HEK293 (cell line): ENCODE measurements at regions not wholly inside any gene's neighbourhood (a gene's known extent, or its start where the extent isn't known, plus 50 kb on each side); places are given as distances from the start of the nearest gene placed in this dataset.

ENCODE experiments used
- CTCF ChIA-PET: fragments of 350-600 bp; formaldehyde crosslinking; extraction: SDS; loops from one replicate; lab custom pipeline; 2021; ENCODE audit warnings: antibody characterized with exemption; lab: Yijun Ruan, JAX
- POLR2A ChIA-PET: fragments of 300-600 bp; formaldehyde crosslinking; extraction: SDS; loops from one replicate; lab custom pipeline; 2020; ENCODE audit warnings: antibody characterized with exemption, inconsistent platforms; lab: Yijun Ruan, JAX
- H3K27ac ChIP-seq: fragments of 200-500 bp; sonication (Bioruptor generic); 2 replicates; pipeline ENCODE4 v1.5.1; 2014; ENCODE audit warnings: low read depth, low read length, control low read depth, inconsistent platforms; ENCODE audit errors: extremely low read depth
- H3K36me3 ChIP-seq, 2 experiments: fragments of 200-500 bp in 1 of 2; sonication (Bioruptor generic) in 1 of 2; 1 replicate in 1 of 2; 2 replicates in 1 of 2; pipeline ENCODE4 v1.5.1; 2014 to 2017; ENCODE audit warnings: inconsistent platforms in 2 of 2, low read length in 2 of 2; ENCODE audit not compliant: control insufficient read depth in 2 of 2, insufficient read depth in 1 of 2
- H3K4me1 ChIP-seq: fragments of 200-500 bp; sonication (Bioruptor generic); 2 replicates; pipeline ENCODE4 v1.5.1; 2014; ENCODE audit warnings: mild to moderate bottlenecking, low read length, inconsistent platforms; ENCODE audit not compliant: control insufficient read depth, insufficient read depth
- H3K4me3 ChIP-seq: 2 replicates; pipeline ENCODE4 v1.5.1; 2011; ENCODE audit warnings: low read depth, mild to moderate bottlenecking, control low read depth, low read length, moderate library complexity
- H3K9me3 ChIP-seq: fragments of 200-500 bp; sonication (Bioruptor generic); 2 replicates; pipeline ENCODE4 v1.5.1; 2014; ENCODE audit warnings: low read depth, low read length, inconsistent platforms; ENCODE audit not compliant: control insufficient read depth, insufficient read depth
- BCL11A ChIP-seq: fragments of 450-650 bp; formaldehyde crosslinking; IDR thresholded peaks from 2 replicates; pipeline ENCODE4 v1.5.1; 2016; ENCODE audit warnings: low read depth, missing biosample characterization, missing genetic modification characterization
- BCL6B ChIP-seq: fragments of 450-650 bp; formaldehyde crosslinking; IDR thresholded peaks from 2 replicates; pipeline ENCODE4 v1.5.1; 2017; ENCODE audit warnings: missing biosample characterization, missing genetic modification characterization
- FEZF1 ChIP-seq: fragments of 450-650 bp; formaldehyde crosslinking; IDR thresholded peaks from 2 replicates; pipeline ENCODE4 v1.5.1; 2016; ENCODE audit warnings: missing biosample characterization, missing genetic modification characterization
- GLI2 ChIP-seq: fragments of 450-650 bp; formaldehyde crosslinking; IDR thresholded peaks from 2 replicates; pipeline ENCODE4; 2017; ENCODE audit warnings: missing biosample characterization, missing genetic modification characterization, low read depth, borderline replicate concordance
- HOXA7 ChIP-seq: sonication (generic); formaldehyde crosslinking; IDR thresholded peaks from 2 replicates; pipeline ENCODE4 v1.8.1; 2022; ENCODE audit warnings: missing genetic modification reagents, borderline replicate concordance
- KLF16 ChIP-seq: fragments of 450-650 bp; formaldehyde crosslinking; IDR thresholded peaks from 2 replicates; pipeline ENCODE4 v1.5.1; 2017; ENCODE audit warnings: missing biosample characterization, missing genetic modification characterization
- SETDB1 ChIP-seq: IDR thresholded peaks from one replicate; pipeline ENCODE4 v1.6.1; 2017; ENCODE audit warnings: mild to moderate bottlenecking, low read length, moderate library complexity, mixed read lengths; ENCODE audit not compliant: insufficient read length
- ZBTB6 ChIP-seq: fragments of 450-650 bp; formaldehyde crosslinking; IDR thresholded peaks from 2 replicates; pipeline ENCODE4 v1.5.1; 2017; ENCODE audit warnings: missing biosample characterization, missing genetic modification characterization
- ZFP69B ChIP-seq: fragments of 450-650 bp; formaldehyde crosslinking; IDR thresholded peaks from 2 replicates; pipeline ENCODE4 v1.5.1; 2016; ENCODE audit warnings: missing biosample characterization, missing genetic modification characterization
- ZNF16 ChIP-seq: fragments of 450-650 bp; formaldehyde crosslinking; IDR thresholded peaks from 2 replicates; pipeline ENCODE4 v1.5.1; 2016; ENCODE audit warnings: low read depth, missing biosample characterization, missing genetic modification characterization
- ZNF174 ChIP-seq: fragments of 450-650 bp; formaldehyde crosslinking; IDR thresholded peaks from 2 replicates; pipeline ENCODE4 v1.5.0; 2017; ENCODE audit warnings: missing biosample characterization, mild to moderate bottlenecking, missing genetic modification characterization
- ZNF175 ChIP-seq: fragments of 450-650 bp; formaldehyde crosslinking; IDR thresholded peaks from 2 replicates; pipeline ENCODE4 v1.5.1; 2016; ENCODE audit warnings: missing biosample characterization, missing genetic modification characterization
- ZNF2 ChIP-seq: fragments of 450-650 bp; formaldehyde crosslinking; IDR thresholded peaks from 2 replicates; pipeline ENCODE4 v1.5.1; 2016; ENCODE audit warnings: missing biosample characterization, missing genetic modification characterization
- ZNF239 ChIP-seq: fragments of 450-650 bp; formaldehyde crosslinking; IDR thresholded peaks from 2 replicates; pipeline ENCODE4 v1.5.1; 2016; ENCODE audit warnings: missing biosample characterization, missing genetic modification characterization
- ZNF248 ChIP-seq: fragments of 450-650 bp; formaldehyde crosslinking; IDR thresholded peaks from 2 replicates; pipeline ENCODE4 v1.5.1; 2017; ENCODE audit warnings: missing biosample characterization, missing genetic modification characterization
- ZNF302 ChIP-seq: fragments of 450-650 bp; formaldehyde crosslinking; IDR thresholded peaks from 2 replicates; pipeline ENCODE4 v1.5.1; 2016; ENCODE audit warnings: missing biosample characterization, missing genetic modification characterization, low read depth
- ZNF324 ChIP-seq: fragments of 450-650 bp; formaldehyde crosslinking; IDR thresholded peaks from 2 replicates; pipeline ENCODE4 v1.5.1; 2016; ENCODE audit warnings: missing biosample characterization, missing genetic modification characterization
- ZNF354C ChIP-seq: fragments of 450-650 bp; formaldehyde crosslinking; IDR thresholded peaks from 2 replicates; pipeline ENCODE4 v1.5.1; 2016; ENCODE audit warnings: missing biosample characterization, missing genetic modification characterization, low read depth, borderline replicate concordance
- ZNF366 ChIP-seq: fragments of 450-650 bp; formaldehyde crosslinking; conservative IDR thresholded peaks from 2 replicates; pipeline ENCODE4 v1.5.1; 2016; ENCODE audit warnings: missing biosample characterization, missing genetic modification characterization
- ZNF398 ChIP-seq: fragments of 450-650 bp; formaldehyde crosslinking; IDR thresholded peaks from 2 replicates; pipeline ENCODE4 v1.5.1; 2017; ENCODE audit warnings: missing biosample characterization, missing genetic modification characterization
- ZNF433 ChIP-seq: fragments of 450-650 bp; formaldehyde crosslinking; IDR thresholded peaks from 2 replicates; pipeline ENCODE4 v1.5.1; 2016; ENCODE audit warnings: missing biosample characterization, missing genetic modification characterization, low read depth
- ZNF510 ChIP-seq: fragments of 450-650 bp; formaldehyde crosslinking; IDR thresholded peaks from 2 replicates; pipeline ENCODE4 v1.5.1; 2018; ENCODE audit warnings: mild to moderate bottlenecking, missing genetic modification characterization, missing biosample characterization; ENCODE audit not compliant: insufficient replicate concordance
- ZNF560 ChIP-seq: fragments of 450-650 bp; formaldehyde crosslinking; IDR thresholded peaks from 2 replicates; pipeline ENCODE4 v1.5.1; 2017; ENCODE audit warnings: missing biosample characterization, missing genetic modification characterization, borderline replicate concordance
- ZNF580 ChIP-seq: fragments of 450-650 bp; formaldehyde crosslinking; IDR thresholded peaks from 2 replicates; pipeline ENCODE4 v1.5.1; 2016; ENCODE audit warnings: missing biosample characterization, missing genetic modification characterization
- ZNF792 ChIP-seq: fragments of 450-650 bp; formaldehyde crosslinking; IDR thresholded peaks from 2 replicates; pipeline ENCODE4 v1.5.1; 2016; ENCODE audit warnings: missing biosample characterization, missing genetic modification characterization
- ZSCAN30 ChIP-seq: fragments of 450-650 bp; IDR thresholded peaks from 2 replicates; pipeline ENCODE4 v1.5.1; 2018; ENCODE audit warnings: missing biosample characterization, mild to moderate bottlenecking, missing genetic modification characterization, moderate library complexity
- ZXDB ChIP-seq: fragments of 450-650 bp; formaldehyde crosslinking; IDR thresholded peaks from 2 replicates; pipeline ENCODE4 v1.5.1; 2016; ENCODE audit warnings: missing biosample characterization, missing genetic modification characterization

GRCh38 chr2:221981912-221982470 lies 316.8 kb downstream of the PAX3 start:
- Histone ChIP-seq H3K4me1 (no peaks in the 10 kb centered on the region), H3K36me3 (no peaks in the 10 kb centered on the region), H3K27ac (no peak overlapping the region), H3K9me3 (no peaks in the 10 kb centered on the region), H3K4me3 (no peak overlapping the region)
- CTCF ChIA-PET, result no interaction called here
- POLR2A ChIA-PET, result no interaction called here
- no peak for TF ChIP-seq ZNF398 (tag by site-specific recombination)
- TF ChIP-seq BCL11A, result no peak
- no peak for TF ChIP-seq ZNF510 (tag by site-specific recombination)
- TF ChIP-seq ZNF366, result no peak
- TF ChIP-seq ZNF2 (tag by site-specific recombination), result no peak
- no peak for TF ChIP-seq ZNF560 (tag by site-specific recombination)
- no peak for TF ChIP-seq ZNF175 (tag by site-specific recombination)
- no peak for TF ChIP-seq HOXA7 (CRISPR knock-in tag)
- no peak for TF ChIP-seq SETDB1

GRCh38 chr2:221975151-221975550 lies 323.6 kb downstream of the PAX3 start:
- ChIA-PET POLR2A (no interaction called here), CTCF (no interaction called here)
- H3K4me3 ChIP-seq, result no peak overlapping the region
- H3K27ac ChIP-seq, result no peak overlapping the region
- no peaks in the 10 kb centered on the region for H3K4me1 ChIP-seq
- H3K36me3 ChIP-seq, result no peaks in the 10 kb centered on the region
- no peak for TF ChIP-seq FEZF1
- no peak for TF ChIP-seq ZNF239 (tag by site-specific recombination)
- TF ChIP-seq ZNF302 (tag by site-specific recombination), result no peak
- no peak for TF ChIP-seq GLI2 (tag by site-specific recombination)
- TF ChIP-seq ZNF580 (tag by site-specific recombination), result no peak
- no peak for TF ChIP-seq ZNF354C (tag by site-specific recombination)
- TF ChIP-seq ZXDB, result no peak
- no peak for TF ChIP-seq ZNF174 (tag by site-specific recombination)
- TF ChIP-seq ZNF792, result no peak
- TF ChIP-seq ZNF510 (tag by site-specific recombination), result no peak
- TF ChIP-seq ZFP69B, result no peak
- TF ChIP-seq ZSCAN30 (tag by site-specific recombination), result no peak
- no peak for TF ChIP-seq ZNF248
- TF ChIP-seq ZNF433 (tag by site-specific recombination), result no peak
- H3K9me3 ChIP-seq, result no peaks in the 10 kb centered on the region

- no peaks in the 10 kb centered on the region for H3K36me3 ChIP-seq
- no peak overlapping the region for H3K27ac ChIP-seq
- CTCF ChIA-PET, result no interaction called here
- POLR2A ChIA-PET, result no interaction called here
- no peaks in the 10 kb centered on the region for H3K9me3 ChIP-seq
- H3K4me1 ChIP-seq, result no peaks in the 10 kb centered on the region
- TF ChIP-seq ZNF433 (tag by site-specific recombination) (no peak), BCL6B (tag by site-specific recombination) (no peak), ZNF324 (tag by site-specific recombination) (no peak), KLF16 (tag by site-specific recombination) (no peak), ZBTB6 (tag by site-specific recombination) (no peak), ZNF16 (tag by site-specific recombination) (no peak)
- TF ChIP-seq, all 188 proteins: peak for 0
- no peak overlapping the region for H3K4me3 ChIP-seq
Measured at GRCh38 chr2:221973902-221974301, 324.9 kb downstream of the PAX3 start.
